ENCODE measurements at regions not wholly inside any gene's neighbourhood (a gene's known extent, or its start where the extent isn't known, plus 50 kb on each side); places are given as distances from the start of the nearest gene placed in this dataset.

DNA sequence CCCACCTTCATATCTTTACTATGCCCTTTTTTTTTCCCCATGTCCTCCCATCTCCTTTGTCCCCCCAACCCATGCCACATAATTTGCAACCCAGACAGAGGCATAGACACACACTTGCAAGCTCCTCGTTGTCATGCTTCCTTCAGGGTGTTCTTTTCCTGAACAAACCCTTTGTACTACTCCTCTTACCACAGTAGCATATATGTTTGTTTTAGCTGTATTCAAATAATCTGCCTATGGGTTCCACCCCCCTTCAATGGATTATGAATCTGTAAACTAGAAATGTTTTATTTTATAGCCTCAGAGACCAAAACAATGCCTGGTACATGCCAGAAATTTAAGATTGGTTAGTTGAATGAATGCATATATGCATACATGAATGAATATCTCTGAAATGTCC is 307.1 kb upstream of the E2F7 start:
- intact Hi-C loops (cut with DNase I) = no loop called here
- no peak for DNase-seq

DNA sequence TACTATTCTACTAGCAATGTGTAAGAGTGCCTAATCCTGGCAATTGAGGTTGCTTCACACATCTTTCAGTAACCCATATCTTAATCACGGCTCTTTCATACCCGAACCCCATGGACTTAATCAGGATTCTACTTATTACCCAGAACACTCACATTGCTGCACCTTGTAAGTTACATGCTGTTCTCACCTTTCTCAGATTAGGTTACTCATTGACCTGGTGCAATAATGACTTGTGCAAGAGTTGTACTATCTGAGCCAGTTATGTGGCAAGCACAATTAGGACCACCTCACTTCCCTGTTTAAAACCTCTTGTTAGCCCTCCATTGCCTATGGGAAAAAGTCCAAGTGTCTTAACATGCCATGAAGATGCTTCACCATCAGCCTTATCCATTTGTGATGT is 306.7 kb upstream of the E2F7 start:
- intact Hi-C loops (cut with DNase I) = no loop called here
- DNase-seq = no peak

DNA sequence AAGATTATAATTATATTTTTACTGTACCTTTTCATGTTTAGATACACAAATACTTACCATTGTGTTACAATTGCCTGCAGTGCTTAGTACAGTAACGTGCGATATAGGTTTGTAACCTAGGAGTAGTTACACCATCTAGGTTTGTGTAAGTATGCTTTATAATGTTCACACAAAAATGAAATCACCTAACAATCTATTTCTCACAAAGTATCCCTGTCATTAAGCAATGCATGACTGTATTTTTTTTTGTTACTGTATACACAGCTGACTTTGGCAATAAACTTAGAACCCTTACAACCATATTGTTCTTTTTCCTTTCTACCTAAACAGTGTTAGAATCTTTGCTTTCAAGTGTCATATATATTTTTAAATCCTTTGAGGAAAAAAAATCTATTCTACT is 303.0 kb upstream of the E2F7 start:
- DNase-seq = no peak
- intact Hi-C loops (cut with DNase I) = no loop called here

DNA sequence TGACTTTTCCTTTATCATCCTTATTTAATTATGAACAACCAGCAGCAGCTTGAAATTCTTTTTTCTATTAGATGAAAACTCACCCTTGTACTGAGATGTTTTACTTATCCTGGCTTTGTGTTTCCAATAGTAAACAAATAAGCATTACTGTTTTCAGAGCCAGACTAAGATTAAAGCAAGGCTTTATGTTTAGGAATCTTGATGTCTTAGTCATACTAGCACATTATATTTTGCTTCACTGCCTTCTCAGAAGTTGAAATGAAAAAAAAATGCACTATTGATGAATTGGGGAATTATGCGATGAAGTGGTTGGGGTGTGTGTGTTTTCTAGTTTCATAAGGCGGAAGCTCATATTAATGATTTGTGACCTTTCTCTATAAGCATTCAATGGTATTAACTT is 301.2 kb upstream of the E2F7 start:
- intact Hi-C loops (cut with DNase I) = no loop called here
- no peak for DNase-seq

DNA sequence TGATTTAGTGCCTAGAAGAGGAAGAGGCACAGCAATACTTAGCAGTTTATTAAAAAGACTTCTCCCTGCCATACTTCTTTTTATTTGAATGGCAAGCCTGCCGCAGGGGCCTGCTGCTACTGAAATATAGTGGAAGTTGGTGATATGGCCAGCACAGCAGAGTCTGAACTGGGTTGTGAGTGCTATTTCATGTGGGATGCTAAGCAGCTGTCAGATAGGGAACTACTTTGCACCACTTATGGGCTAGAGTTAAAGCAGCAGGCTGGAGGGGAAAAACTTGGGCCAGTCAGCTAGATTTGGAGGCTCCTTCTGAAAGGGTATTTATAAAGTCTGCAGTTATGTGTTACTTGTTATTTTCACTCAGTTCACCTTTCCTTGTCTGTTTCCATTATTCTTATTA is 299.0 kb upstream of the E2F7 start:
- intact Hi-C loops (cut with DNase I) = no loop called here
- DNase-seq = no peak

DNA sequence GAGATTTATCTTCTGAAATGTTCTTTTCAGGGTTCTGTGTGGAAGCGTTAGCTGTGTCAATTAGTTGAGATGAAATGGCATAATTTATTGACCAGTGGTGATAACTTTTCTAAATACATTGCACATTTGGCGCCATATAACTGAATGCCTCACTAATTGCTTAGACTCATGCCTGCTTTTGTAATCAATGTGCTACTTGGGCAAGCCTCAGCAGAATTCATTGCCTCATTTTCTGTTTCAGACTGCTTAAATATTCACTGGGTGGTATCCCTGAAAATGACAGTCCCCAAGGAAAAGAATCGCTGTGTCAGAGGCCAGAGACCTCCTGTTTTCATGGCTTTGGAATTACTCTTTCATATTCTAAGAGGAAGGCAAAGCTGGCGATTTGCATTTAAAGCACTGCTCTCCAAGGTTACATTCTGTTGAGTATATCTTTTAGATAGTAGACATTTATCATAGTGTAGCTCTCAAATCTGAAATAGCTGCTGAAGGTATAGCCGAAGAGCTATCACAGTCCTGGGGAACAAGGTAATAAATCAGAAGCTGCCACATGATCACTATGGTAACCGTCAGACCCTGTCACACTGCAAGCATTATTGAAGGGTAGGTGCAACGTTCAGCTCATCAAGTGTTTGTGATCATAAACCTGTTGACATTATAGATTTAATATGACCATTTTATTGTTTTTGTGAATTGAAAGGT is 297.3 kb upstream of the E2F7 start:
- DNase-seq = no peak

DNA sequence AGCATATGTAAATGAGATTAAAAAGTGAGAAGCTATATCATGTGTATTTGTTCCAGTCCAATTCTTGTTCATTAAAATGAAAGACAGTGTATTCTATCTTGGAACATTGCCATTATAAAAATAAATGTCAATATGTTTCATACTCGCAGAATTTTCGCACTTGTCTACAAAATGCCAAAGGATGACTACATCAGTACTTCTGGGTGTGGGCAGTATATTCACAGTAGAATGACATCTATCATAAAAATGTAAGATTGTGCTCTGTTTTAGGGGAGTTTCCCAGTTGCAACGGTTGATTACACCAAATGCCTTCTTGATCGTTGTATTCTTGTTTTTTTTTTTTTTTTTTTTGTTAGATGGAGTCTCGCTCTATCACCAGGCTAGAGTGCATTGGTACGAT is 292.3 kb upstream of the E2F7 start:
- DNase-seq = no peak
- intact Hi-C loops (cut with DNase I) = no loop called here

More for the DNA sequence above, 297.3 kb upstream of the E2F7 start:
- intact Hi-C loops (cut with DNase I) = no loop called here

DNA sequence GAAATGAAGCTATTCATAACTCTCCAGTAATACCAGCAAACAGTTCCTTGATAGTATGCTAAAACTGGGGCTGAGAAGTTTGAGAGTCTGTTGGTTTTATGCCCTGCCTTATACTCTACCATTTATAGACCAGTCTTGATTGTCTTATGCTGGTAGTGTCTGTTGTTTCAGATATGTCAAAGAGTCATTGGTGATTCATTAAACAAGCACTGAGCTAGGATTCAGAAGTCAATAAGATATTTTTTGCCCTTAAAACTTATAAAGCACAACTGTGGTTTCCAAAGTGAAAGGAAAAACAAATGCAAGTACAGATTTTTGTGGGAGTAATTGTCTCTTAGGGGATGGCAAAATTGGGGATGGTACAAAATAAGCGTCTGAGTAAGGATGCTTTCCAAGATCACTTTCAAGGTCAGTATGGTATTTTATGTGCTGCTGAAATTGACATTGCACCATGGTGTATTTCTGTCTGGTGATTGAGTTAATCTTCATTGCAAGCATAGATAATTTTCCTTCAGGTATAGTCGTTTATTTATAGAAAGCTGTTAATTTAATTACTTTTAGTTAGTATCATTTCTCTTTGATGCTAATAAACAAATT is 289.5 kb upstream of the E2F7 start:
- intact Hi-C loops (cut with DNase I) = no loop called here
- no peak for DNase-seq

DNA sequence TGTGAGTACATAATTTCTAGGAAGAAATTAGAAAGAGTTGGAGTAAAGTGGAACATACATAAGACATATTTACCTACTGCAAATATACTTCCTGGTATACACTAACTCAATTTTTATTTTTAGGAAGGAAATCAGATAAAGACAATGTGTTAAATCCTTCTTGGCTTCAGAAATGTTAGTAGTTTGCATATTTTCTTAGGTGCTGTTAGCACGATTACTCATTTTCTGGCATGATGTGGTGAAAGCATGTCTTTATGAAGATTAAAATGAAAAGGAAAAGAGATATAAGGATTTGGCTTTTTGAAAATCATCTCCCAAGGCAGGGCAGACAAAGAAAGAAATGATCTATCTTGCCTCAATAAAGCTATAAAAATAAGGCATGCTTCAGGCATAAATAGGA is 287.6 kb upstream of the E2F7 start:
- no peak for DNase-seq
- intact Hi-C loops (cut with DNase I) = no loop called here

DNA sequence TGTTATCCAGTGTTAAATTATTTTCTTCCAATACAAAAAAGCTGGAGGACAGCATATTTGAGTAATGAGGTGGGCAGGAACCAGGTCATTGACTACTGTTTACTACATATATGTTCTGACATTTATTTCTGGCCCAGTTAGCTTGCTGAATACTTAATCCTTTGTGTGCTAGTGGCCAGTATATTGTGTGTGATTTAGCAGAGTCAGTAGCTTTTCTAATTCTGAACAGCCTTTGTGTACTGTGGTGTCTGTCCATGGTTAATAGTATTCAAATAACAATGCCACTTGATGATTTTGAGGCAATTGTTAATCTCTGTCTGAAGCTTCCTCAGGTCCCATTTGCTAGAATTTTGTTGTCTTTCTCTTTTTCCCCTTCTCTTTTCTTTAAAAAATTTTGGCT is 286.5 kb upstream of the E2F7 start:
- intact Hi-C loops (cut with DNase I) = no loop called here
- DNase-seq = no peak

DNA sequence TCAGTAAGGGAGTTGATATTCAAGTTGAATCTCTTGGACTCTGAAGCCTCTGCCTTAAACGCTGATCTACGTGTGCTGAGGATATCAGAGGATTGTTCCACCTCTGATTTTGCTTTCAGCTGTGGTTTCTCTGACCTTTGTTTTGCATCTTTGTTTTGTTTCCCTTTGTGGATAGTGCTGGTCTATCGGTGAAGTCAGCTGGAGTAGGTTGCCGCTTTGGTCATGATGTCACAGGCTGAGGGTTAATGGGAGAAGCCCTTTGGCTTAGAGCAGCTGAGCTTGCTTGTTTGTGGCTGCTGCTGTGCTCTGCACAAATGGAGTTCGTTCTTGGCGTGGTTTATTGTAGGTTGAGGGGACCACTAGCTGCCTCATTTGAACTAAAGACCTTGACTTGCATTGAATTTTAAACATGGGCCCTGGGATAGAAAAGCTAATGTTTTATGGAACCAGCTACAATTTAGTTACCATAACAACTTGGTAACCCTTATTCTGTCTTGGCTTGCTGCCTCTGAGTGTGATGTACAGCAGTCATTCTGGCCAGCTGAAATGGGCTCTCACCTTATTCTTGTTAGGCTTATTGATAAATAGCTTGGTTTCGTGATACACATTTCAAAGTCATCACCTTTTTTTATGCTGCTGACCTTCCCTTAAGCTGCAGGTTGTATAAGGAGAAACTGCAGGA is 284.5 kb upstream of the E2F7 start:
- intact Hi-C loops (cut with DNase I) = no loop called here
- DNase-seq = no peak

DNA sequence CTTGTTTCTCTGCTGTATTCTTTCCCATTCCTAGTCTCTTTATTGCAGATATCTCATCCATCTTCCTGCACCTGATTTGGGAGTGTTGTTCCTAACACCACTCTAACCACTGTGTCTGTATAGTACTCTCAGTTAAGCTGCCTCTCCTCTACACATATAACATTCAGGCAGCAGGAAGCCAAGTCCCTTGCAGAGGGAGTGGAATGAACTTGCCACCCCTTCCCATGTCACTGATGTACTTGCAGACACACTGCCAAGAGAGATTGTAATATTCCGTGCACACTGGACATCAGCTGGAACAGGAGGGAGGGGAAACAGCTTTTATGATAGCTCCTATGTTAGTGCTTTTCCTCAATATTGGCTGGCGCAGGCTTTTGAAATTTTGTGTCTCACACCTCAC is 281.6 kb upstream of the E2F7 start:
- DNase-seq = no peak
- intact Hi-C loops (cut with DNase I) = no loop called here

DNA sequence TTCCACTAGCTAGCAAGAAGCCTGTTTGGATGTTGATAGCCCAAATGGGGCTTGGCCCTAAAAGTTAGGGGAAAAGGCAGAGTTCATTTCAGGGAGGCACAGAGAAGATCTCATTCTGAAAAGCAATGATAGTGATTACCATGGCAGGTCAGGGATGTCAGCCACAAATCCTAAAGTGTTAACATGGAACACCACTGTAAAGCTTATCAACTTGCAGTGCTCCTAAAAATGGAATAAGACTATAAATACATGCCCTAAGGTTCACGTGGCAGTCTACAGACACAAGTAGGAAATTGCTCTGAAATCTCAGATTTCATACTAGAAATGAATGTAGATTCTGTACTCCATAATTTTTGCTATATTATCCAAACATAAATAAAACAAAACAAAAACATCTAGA is 280.0 kb upstream of the E2F7 start:
- intact Hi-C loops (cut with DNase I) = no loop called here
- DNase-seq = no peak

DNA sequence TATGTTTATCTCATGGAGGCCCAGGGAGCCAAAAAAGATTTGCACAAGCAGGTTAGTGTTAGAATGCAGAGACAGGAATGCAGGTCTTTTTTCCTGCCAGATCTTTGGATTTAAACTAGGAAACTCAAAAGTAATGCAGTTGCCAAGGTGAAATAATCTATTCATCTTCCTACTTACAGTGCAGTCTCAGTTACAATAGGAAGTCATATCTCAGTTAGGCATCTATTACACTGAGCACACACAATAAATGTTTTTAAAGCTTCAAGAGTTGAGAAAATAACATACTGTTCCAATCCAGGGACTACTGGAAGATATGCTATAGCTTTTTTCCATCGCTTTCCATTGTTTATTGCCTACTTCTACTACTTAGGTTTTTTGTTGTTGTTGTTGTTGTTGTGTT is 279.3 kb upstream of the E2F7 start:
- DNase-seq = no peak
- intact Hi-C loops (cut with DNase I) = no loop called here

DNA sequence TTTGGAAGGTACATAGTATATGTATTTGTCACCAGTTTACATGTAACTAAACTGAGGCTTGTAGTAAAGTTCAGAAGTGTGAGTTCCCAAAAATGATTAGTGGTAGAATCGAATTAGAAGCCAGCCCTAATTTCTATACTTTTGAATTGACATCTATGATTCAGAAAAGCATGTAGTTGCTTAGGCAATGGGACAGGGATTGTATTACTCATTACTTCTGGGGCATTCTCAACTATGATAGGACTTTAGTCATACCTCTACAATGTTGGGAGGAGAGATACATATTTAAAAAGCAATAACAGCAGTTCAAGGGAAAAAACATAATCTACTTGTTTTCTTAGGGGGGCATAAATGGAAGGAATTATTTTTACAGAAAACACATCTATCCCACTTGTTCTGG is 277.9 kb upstream of the E2F7 start:
- DNase-seq = no peak
- intact Hi-C loops (cut with DNase I) = no loop called here

DNA sequence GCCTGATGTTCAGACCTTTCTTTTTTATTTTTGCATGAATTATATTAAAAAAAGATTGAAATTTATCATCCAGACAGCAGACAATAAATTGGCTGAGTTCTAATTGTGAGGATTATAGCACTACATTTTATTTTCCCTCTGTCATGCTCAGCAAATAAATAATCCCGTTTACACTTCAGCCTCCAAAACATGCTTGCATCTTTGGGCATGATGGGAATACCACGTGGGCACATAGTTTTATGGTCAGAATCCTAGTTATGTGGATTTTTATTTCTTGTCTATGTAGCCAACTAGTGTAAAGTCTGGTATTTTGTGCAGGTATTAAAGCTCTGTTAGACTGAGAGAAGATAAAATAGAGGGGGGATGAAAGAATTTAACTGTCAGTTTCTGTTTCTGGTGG is 276.9 kb upstream of the E2F7 start:
- DNase-seq = no peak
- intact Hi-C loops (cut with DNase I) = no loop called here

DNA sequence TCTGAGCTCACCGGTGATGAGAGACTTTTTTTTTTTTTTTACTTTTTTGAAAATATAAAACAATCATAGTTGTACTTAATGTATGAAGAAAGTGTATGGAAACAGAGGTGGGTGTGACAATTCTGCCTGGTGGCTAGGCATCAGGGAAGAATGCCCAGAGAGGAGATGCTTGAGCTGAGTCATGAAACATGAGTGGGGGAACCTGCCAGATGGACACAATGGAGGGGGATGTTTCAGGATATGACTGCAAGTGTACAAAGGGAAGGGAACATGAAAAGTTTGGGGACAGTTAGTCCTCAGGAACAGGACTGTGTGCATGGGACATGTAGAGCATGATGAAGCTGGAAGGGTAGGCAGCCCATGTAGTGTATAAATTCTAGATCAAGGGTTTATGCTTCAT is 274.2 kb upstream of the E2F7 start:
- intact Hi-C loops (cut with DNase I) = no loop called here

DNA sequence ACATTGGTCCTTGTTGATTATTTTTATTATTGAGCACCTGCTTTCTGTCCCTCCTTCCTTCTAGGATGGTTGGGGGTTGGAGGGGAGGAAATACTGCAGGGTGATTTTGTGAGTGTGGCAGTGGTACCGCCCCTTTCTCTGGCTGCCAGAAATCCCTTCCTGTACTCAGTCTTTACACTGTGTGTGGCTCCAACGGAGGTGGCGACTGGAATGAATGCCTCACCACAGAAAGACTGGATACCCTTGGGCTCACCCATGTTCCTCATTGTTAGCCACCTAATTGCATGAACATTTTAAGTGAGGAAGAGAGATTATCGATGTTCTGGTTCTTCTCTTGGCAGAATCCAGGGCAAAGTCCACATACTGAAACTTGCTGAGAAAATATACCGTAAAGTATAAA is 272.0 kb upstream of the E2F7 start:
- intact Hi-C loops (cut with DNase I) = no loop called here

More for the DNA sequence above, 274.2 kb upstream of the E2F7 start:
- DNase-seq = peak in 6 of 10 donors; percentile 24 to 88 (median 44)

DNA sequence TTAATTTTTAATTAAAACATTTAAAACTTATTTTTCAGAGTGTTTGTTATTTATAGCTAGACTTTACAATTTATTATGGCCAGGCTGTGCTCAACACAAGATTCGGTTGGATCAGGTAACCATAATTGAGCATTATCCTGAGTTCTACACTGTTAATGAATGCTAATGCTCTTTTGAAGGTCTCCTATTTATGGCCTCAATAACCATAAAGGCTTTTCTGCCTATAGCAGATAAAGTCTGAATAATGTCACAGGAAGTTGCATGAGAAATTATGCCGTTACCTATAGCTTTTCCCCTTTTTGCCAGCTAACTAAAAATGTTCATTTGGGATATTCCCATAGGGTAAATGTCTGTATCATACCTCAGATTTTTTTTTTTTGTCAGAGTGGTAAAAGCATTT is 269.4 kb upstream of the E2F7 start:
- DNase-seq = no peak
- intact Hi-C loops (cut with DNase I) = no loop called here

More for the DNA sequence above, 272.0 kb upstream of the E2F7 start:
- no peak for DNase-seq

DNA sequence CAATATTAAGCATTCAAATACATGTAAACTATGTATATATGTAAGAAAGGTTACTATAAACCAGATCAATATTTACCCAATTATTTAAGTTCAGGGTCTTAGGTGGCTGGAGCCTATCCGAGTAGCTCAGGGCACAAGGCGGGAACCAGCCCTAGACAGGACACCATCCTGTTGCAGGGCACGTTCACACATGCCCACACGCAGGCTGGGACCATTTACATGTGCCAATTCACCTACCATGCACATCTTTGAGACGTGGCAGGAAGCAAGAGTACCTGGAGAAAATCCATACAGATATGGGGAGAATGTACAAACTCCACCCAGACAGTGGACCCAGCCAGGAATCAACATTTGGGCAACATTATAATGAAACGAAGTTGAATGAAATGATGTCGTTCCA is 263.0 kb upstream of the E2F7 start:
- no peak for DNase-seq
- intact Hi-C loops (cut with DNase I) = loop anchor here (10.0 kb wide), 2 partner anchors 174 to 356 kb away; no protein-coding TSS in a partner anchor

DNA sequence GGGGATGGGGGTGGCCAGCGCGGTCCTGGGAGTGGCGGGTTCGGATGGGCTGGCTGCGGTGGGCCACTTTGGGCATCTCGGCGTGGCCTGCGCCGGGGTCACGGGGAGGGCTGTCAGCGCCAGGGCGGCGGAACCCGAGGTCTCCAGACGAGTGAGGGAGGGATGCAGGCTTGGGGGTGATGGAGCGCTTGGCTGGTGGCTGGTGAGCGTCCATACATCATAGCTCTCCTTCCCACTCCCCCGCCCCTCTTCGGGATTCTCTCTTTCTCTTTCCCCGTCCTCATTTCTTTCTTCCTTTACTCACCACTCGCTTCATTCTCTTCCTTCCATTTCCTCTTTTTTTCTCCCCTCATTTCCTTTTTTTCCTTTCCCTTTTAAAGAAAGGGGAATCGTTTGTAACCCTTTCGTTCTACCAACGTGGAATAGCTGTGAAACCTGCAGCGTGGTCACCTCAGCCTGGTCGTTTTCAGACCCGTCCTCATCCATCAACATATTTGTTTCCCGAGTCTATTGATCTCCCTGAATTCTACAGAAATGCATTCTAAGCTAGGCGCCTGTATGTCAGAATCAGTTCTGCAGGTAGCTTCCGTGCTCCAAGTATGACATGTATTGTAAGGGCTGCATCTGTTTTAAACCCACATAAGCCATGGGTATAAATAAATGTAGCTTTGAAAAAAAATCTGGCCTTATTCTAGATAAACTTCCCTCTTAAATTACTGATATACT is 260.3 kb upstream of the E2F7 start:
- peak; percentile 17 to 90 (median 32) for DNase-seq
- intact Hi-C loops (cut with DNase I) = loop anchor here (10.0 kb wide), 2 partner anchors 171 to 359 kb away; no protein-coding TSS in a partner anchor
